Activated naive CD8-positive, alpha-beta T cell (primary cell): ENCODE measurements at regions not wholly inside any gene's neighbourhood (a gene's known extent, or its start where the extent isn't known, plus 50 kb on each side); places are given as distances from the start of the nearest gene placed in this dataset.

Experiments
- H3K27ac Mint-ChIP-seq: one replicate; pipeline ENCODE4 v1.8.0; 2021; ENCODE audit warnings: mixed read lengths
- H3K27me3 Mint-ChIP-seq: one replicate; pipeline ENCODE4 v1.8.0; 2021; ENCODE audit warnings: mixed read lengths
- H3K36me3 Mint-ChIP-seq: one replicate; pipeline ENCODE4 v1.8.0; 2021; ENCODE audit warnings: mixed read lengths
- H3K4me1 Mint-ChIP-seq: one replicate; pipeline ENCODE4 v1.8.0; 2021; ENCODE audit warnings: low read depth, mixed read lengths
- H3K4me3 Mint-ChIP-seq: one replicate; pipeline ENCODE4 v1.8.0; 2021; ENCODE audit warnings: mild to moderate bottlenecking, mixed read lengths
- H3K9me3 Mint-ChIP-seq: one replicate; pipeline ENCODE4 v1.8.0; 2021; ENCODE audit warnings: low read depth, mixed read lengths

GRCh38 chr9:89863837-89864236 lies 259.0 kb downstream of the GADD45G start:
- no peaks in the 10 kb centered on the region for H3K9me3 Mint-ChIP-seq

GRCh38 chr9:89864257-89864656 lies 259.4 kb downstream of the GADD45G start:
- H3K9me3 Mint-ChIP-seq: no peaks in the 10 kb centered on the region
- H3K27me3 Mint-ChIP-seq: no peaks in the 10 kb centered on the region
- H3K36me3 Mint-ChIP-seq: no peaks in the 10 kb centered on the region
- H3K27ac Mint-ChIP-seq: no peak overlapping the region
- no peaks in the 10 kb centered on the region for H3K4me1 Mint-ChIP-seq
- no peak overlapping the region for H3K4me3 Mint-ChIP-seq

More at GRCh38 chr9:89863837-89864236, 259.0 kb downstream of the GADD45G start:
- H3K27me3 Mint-ChIP-seq: no peaks in the 10 kb centered on the region
- no peak overlapping the region for H3K4me3 Mint-ChIP-seq
- H3K4me1 Mint-ChIP-seq: no peaks in the 10 kb centered on the region
- H3K27ac Mint-ChIP-seq: no peak overlapping the region
- H3K36me3 Mint-ChIP-seq: no peaks in the 10 kb centered on the region

GRCh38 chr9:89864731-89865130 lies 259.9 kb downstream of the GADD45G start:
- Mint-ChIP-seq H3K9me3 (no peaks in the 10 kb centered on the region), H3K4me1 (no peaks in the 10 kb centered on the region), H3K27ac (no peak overlapping the region), H3K4me3 (no peak overlapping the region), H3K27me3 (no peaks in the 10 kb centered on the region), H3K36me3 (no peaks in the 10 kb centered on the region)

- Mint-ChIP-seq H3K27ac (no peak overlapping the region), H3K4me1 (no peaks in the 10 kb centered on the region), H3K9me3 (no peaks in the 10 kb centered on the region), H3K4me3 (no peak overlapping the region), H3K36me3 (no peaks in the 10 kb centered on the region), H3K27me3 (no peaks in the 10 kb centered on the region)
Measured at GRCh38 chr9:89865357-89865756, 260.5 kb downstream of the GADD45G start.

DNA sequence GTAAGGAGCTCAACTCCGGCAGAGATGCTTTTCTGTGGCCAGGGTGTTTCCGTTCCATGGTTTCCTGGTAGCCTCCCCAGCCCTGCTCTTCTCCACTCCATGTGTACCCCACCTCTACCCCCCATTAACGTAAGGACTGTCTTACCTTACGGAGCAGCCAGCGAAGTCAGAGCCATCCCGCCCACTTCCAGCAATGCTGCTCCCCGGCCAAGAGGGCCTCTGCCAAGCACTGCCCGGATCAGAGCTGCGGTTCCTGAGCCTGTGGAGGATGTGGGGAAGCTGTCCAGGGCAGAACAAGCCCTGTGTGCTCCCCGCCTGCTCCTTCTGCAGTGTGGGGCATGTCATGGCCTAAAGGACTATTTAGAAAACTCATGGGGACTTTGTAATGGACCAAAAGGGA lies 261.2 kb downstream of the GADD45G start:
- Mint-ChIP-seq H3K36me3 (no peaks in the 10 kb centered on the region), H3K9me3 (no peaks in the 10 kb centered on the region), H3K27me3 (no peaks in the 10 kb centered on the region), H3K4me3 (no peak overlapping the region), H3K27ac (no peak overlapping the region), H3K4me1 (no peaks in the 10 kb centered on the region)

GRCh38 chr9:89866701-89867100 lies 261.9 kb downstream of the GADD45G start:
- Mint-ChIP-seq H3K4me1 (no peaks in the 10 kb centered on the region), H3K9me3 (no peaks in the 10 kb centered on the region), H3K36me3 (no peaks in the 10 kb centered on the region), H3K27me3 (no peaks in the 10 kb centered on the region), H3K4me3 (no peak overlapping the region), H3K27ac (no peak overlapping the region)

DNA sequence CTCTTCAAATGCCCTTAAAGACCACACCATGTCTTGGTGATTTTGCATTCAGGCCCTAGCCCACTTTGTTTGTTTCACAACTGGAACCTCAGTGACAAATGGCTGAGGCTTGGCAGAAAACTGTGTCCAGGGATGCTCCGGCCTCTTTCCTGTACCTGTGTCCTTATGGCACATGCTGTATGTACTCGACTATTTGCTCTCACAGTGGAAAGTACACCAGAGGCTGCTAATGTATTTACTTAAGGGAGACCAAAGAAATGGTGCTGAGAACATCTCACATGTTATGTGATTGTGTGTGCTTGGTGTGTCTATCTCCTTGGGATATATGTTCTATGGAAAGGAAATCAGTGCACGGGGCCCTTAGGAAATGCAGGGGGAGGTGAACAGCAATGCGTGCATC lies 263.3 kb downstream of the GADD45G start:
- H3K27ac Mint-ChIP-seq: no peak overlapping the region
- no peaks in the 10 kb centered on the region for H3K36me3 Mint-ChIP-seq
- H3K27me3 Mint-ChIP-seq: no peaks in the 10 kb centered on the region
- no peaks in the 10 kb centered on the region for H3K9me3 Mint-ChIP-seq
- H3K4me1 Mint-ChIP-seq: no peaks in the 10 kb centered on the region
- H3K4me3 Mint-ChIP-seq: no peak overlapping the region

GRCh38 chr9:89869793-89870580 lies 265.2 kb downstream of the GADD45G start:
- Mint-ChIP-seq H3K27me3 (no peaks in the 10 kb centered on the region), H3K36me3 (no peaks in the 10 kb centered on the region), H3K4me3 (no peak overlapping the region), H3K9me3 (no peaks in the 10 kb centered on the region), H3K27ac (no peak overlapping the region), H3K4me1 (no peaks in the 10 kb centered on the region)

DNA sequence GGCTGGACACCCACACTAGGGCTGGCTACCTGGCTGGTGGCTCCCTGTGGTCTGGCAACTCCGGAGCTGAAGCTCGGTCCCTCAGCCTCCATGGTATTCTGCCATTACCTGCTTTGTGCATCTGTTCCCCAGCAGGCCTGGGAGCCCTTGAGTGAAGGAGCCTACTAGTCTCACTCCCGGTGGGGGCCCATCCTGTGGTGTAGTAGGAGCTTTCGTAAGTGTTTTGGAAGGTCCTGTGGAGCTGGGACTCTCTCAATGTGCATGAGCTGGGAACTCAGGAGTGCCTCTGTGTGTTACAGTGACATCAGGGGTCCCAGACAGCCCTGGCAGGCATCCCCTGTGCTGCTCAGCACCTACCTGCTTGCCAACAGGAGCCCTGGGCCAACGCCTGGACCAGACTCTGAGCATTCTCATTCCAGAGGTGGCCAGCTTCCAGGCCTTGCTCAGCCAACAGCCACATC lies 267.1 kb downstream of the GADD45G start:
- Mint-ChIP-seq H3K36me3 (no peaks in the 10 kb centered on the region), H3K4me1 (no peaks in the 10 kb centered on the region), H3K27me3 (no peaks in the 10 kb centered on the region), H3K9me3 (no peaks in the 10 kb centered on the region), H3K27ac (no peak overlapping the region), H3K4me3 (no peak overlapping the region)

DNA sequence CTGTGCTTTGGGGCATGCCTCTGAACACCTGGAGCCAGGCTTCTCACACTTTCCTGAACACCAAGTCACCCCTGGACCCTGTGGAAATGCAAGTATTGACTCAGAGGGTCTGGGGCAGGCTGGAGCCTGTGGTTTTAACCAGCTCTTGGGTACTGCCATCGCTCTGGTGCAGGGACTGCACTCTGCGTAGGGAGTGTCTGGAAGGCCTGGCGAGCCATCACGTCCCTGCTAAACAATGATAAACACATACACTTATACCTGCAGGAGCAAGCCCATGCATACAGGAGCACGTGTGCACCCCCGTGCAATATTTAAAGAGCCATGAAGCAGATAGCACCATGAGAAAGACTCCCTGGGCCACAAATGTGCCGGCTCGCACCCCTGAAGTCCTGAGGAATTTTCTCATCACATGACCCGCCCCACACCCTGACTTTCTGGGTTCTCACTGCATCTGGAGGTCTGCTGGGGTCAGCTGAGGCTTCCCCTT lies 267.7 kb downstream of the GADD45G start:
- Mint-ChIP-seq H3K4me3 (no peak overlapping the region), H3K36me3 (no peaks in the 10 kb centered on the region), H3K4me1 (no peaks in the 10 kb centered on the region), H3K27ac (no peak overlapping the region), H3K27me3 (no peaks in the 10 kb centered on the region), H3K9me3 (no peaks in the 10 kb centered on the region)

DNA sequence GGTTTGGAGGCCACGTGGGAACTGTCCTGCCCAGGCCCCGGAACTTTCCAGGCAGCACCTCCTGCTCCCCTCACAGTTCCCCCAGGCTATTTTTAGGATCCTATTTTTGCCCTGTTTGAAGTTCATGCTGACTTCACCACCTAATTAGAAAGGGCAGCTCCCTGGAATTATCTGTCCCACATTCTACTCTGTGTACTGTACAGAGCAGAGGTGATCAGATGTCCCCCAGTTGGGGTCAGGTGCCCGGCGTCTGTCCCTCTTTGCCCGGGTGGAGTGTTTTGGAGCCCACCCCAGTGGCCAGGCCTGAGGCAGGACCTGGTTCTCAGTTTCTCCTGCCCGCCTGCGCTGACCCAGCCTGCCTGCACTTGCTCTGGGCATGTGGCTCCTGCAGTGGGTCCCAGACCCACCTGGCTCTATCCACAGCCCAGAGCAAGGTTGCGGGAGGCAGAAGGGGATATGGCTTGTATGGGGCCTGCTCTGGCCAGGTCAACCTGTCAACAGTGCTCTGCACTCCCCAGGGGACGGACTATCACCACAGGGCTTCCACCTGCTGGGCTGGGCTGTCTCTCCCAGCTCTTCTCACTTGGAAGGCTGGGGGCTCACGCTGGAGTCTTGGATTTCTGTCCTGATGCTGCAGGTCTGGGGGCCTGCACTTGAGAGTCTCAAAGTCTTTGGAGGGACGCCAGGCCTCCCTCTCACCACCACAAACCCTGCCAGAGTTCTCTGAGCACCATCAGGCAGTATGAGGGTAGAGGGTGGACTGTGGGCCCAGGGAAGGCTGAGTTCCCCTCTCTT lies 268.3 kb downstream of the GADD45G start:
- no peaks in the 10 kb centered on the region for H3K9me3 Mint-ChIP-seq
- no peaks in the 10 kb centered on the region for H3K4me1 Mint-ChIP-seq
- H3K36me3 Mint-ChIP-seq: no peaks in the 10 kb centered on the region
- no peak overlapping the region for H3K27ac Mint-ChIP-seq
- no peaks in the 10 kb centered on the region for H3K27me3 Mint-ChIP-seq
- H3K4me3 Mint-ChIP-seq: no peak overlapping the region

GRCh38 chr9:89873801-89874200 lies 269.0 kb downstream of the GADD45G start:
- no peak overlapping the region for H3K27ac Mint-ChIP-seq
- no peaks in the 10 kb centered on the region for H3K36me3 Mint-ChIP-seq
- no peaks in the 10 kb centered on the region for H3K27me3 Mint-ChIP-seq
- no peaks in the 10 kb centered on the region for H3K9me3 Mint-ChIP-seq
- H3K4me1 Mint-ChIP-seq: no peaks in the 10 kb centered on the region
- H3K4me3 Mint-ChIP-seq: no peak overlapping the region

GRCh38 chr9:89874351-89875321 lies 269.8 kb downstream of the GADD45G start:
- Mint-ChIP-seq H3K4me1 (no peaks in the 10 kb centered on the region), H3K27me3 (no peaks in the 10 kb centered on the region), H3K27ac (no peak overlapping the region), H3K36me3 (no peaks in the 10 kb centered on the region), H3K4me3 (no peak overlapping the region), H3K9me3 (no peaks in the 10 kb centered on the region)

GRCh38 chr9:89877051-89878002 lies 272.5 kb downstream of the GADD45G start:
- H3K9me3 Mint-ChIP-seq: no peaks in the 10 kb centered on the region
- H3K27ac Mint-ChIP-seq: no peak overlapping the region
- H3K4me3 Mint-ChIP-seq: no peak overlapping the region
- no peaks in the 10 kb centered on the region for H3K4me1 Mint-ChIP-seq
- H3K36me3 Mint-ChIP-seq: no peaks in the 10 kb centered on the region
- no peaks in the 10 kb centered on the region for H3K27me3 Mint-ChIP-seq
